Activated CD4-positive, alpha-beta T cell treated with anti-CD3 and anti-CD28 coated beads for 36 hours (primary cell): ENCODE measurements at regions not wholly inside any gene's neighbourhood (a gene's known extent, or its start where the extent isn't known, plus 50 kb on each side); places are given as distances from the start of the nearest gene placed in this dataset.

ENCODE experiments used
- ATAC-seq: fragments of 200-7000 bp; cut with Tn5 transposase; one replicate; pipeline ENCODE4 v1.10.0; 2021; ENCODE audit warnings: mild to moderate bottlenecking, moderate library complexity
- CTCF ChIA-PET: fragments of 350-600 bp; sonication (Branson Sonifier 250); formaldehyde crosslinking; loops from one replicate; lab custom pipeline; 2021; ENCODE audit warnings: antibody characterized with exemption; lab: Charles Lee
- POLR2A ChIA-PET: fragments of 350-600 bp; sonication (Branson Sonifier 250); formaldehyde crosslinking; loops from one replicate; lab custom pipeline; 2021; ENCODE audit warnings: antibody characterized with exemption, inconsistent platforms; lab: Charles Lee
- DNase-seq: peaks from one replicate; pipeline ENCODE4 v3.0.0-alpha.2; 2020
- H3K27ac Mint-ChIP-seq: one replicate; pipeline ENCODE4 v1.8.0; 2021; ENCODE audit warnings: mixed read lengths
- H3K27me3 Mint-ChIP-seq: one replicate; pipeline ENCODE4 v1.8.0; 2021; ENCODE audit warnings: mixed read lengths
- H3K36me3 Mint-ChIP-seq: one replicate; pipeline ENCODE4 v1.8.0; 2021; ENCODE audit warnings: low read depth, mixed read lengths
- H3K4me1 Mint-ChIP-seq: one replicate; pipeline ENCODE4 v1.8.0; 2021; ENCODE audit warnings: mixed read lengths
- H3K4me3 Mint-ChIP-seq: one replicate; pipeline ENCODE4 v1.8.0; 2021; ENCODE audit warnings: mild to moderate bottlenecking, moderate library complexity, mixed read lengths
- H3K9me3 Mint-ChIP-seq: one replicate; pipeline ENCODE4 v1.8.0; 2021; ENCODE audit warnings: low read depth, mixed read lengths
- intact Hi-C, 2 experiments: fragments of 100-400 bp; cut with DNase I in 1 of 2; cut with micrococcal nuclease in 1 of 2; formaldehyde crosslinking; loops; one replicate each; pipeline versions ENCODE4 v1.14.2 to v1.15.1; 2022 to 2024; cut with DNase I, micrococcal nuclease

DNA sequence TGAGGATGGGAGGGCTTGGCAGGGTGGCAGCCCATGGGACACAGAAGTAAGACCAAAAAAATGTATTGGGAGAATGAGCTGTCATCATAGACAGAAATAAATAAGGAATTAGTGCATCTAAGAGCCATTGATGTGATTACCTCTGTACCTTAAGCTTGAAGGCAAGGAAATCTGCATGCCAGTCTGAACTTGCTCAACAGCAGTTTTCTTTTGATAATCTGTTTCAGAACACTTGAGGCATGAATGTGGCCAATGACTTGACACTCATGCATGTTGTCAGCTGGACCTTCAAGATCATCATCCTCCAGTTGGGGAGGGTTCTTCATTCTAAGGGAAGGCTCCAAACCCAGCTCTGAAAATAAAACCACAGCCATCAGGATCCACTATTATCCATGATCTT, 148.5 kb downstream of the DCLK3 start:
- intact Hi-C loops, result no loop called here
- ChIA-PET POLR2A (no interaction called here), CTCF (no interaction called here)
- Mint-ChIP-seq H3K27me3 (peaks cover 7% of the 10 kb centered on the region), H3K9me3 (peaks cover 3% of the 10 kb centered on the region), H3K4me3 (no peak overlapping the region), H3K27ac (no peak overlapping the region), H3K4me1 (no peaks in the 10 kb centered on the region), H3K36me3 (no peaks in the 10 kb centered on the region)
- ATAC-seq (no peak), DNase-seq (no peak)

DNA sequence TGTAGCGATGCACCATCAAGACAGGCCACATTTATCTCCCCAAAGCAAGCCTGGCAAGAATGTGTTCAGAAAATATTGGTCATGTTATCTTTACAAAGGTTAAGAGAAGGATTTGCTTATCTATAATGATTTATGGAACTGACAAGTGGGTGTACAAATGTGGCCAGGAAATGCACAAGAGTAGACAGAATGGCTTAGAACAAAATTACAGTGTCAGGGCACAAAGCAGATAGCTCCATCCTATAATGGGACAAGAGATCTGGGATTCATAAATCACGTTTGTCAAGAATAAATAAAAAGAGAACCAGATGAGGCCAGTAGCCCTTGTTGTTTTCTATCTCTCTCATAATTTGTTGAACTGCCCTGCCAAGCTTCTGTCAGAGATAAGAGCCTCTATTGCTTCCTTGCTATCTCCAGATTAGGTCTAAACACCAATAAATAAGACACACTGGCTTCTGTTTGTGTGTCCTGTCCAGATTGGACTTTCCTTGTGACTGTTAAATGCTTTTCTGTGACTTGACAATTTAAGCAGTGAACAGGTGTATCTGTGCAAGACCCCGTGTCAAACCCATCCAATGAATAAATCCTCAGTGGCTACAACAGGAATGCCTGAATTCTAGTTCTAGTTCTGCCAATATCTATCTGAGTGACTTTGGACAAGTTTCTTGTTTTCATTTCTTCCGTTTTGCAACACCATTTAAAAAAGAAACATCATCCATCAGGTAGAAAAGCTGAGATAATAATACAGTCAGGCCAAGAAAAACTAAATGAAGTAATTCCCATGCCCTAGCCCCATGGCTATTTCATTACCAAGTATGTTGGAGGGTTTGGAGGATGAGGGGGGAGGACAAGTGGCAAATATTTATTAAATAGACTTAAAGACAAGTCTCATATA, 157.2 kb downstream of the DCLK3 start:
- Mint-ChIP-seq H3K36me3 (no peaks in the 10 kb centered on the region), H3K4me3 (no peak overlapping the region), H3K9me3 (no peaks in the 10 kb centered on the region), H3K27ac (no peak overlapping the region), H3K4me1 (no peaks in the 10 kb centered on the region), H3K27me3 (peaks cover 17% of the 10 kb centered on the region)
- ChIA-PET POLR2A (no interaction called here), CTCF (no interaction called here)
- ATAC-seq (no peak), DNase-seq (no peak)
- intact Hi-C loops, result no loop called here

GRCh38 chr3:36603423-36603822, 160.9 kb downstream of the DCLK3 start:
- no peak overlapping the region for H3K27ac Mint-ChIP-seq
- H3K4me1 Mint-ChIP-seq, result no peaks in the 10 kb centered on the region
- DNase-seq (no peak), ATAC-seq (no peak)
- intact Hi-C loops, result no loop called here
- CTCF ChIA-PET, result interaction anchor here (1.1 kb wide), 1 partner anchor 12 kb away, joined by 3 read pairs; no protein-coding TSS in a partner anchor
- POLR2A ChIA-PET, result no interaction called here
- H3K36me3 Mint-ChIP-seq, result no peaks in the 10 kb centered on the region
- no peak overlapping the region for H3K4me3 Mint-ChIP-seq
- H3K27me3 Mint-ChIP-seq, result peaks cover 20% of the 10 kb centered on the region
- H3K9me3 Mint-ChIP-seq, result no peaks in the 10 kb centered on the region

GRCh38 chr3:36600404-36600803, 163.9 kb downstream of the DCLK3 start:
- peaks cover 28% of the 10 kb centered on the region for H3K27me3 Mint-ChIP-seq
- H3K4me1 Mint-ChIP-seq, result no peaks in the 10 kb centered on the region
- no peak for ATAC-seq
- no peak for DNase-seq
- no peak overlapping the region for H3K4me3 Mint-ChIP-seq
- intact Hi-C loops, result no loop called here
- CTCF ChIA-PET, result no interaction called here
- no peaks in the 10 kb centered on the region for H3K9me3 Mint-ChIP-seq
- no peaks in the 10 kb centered on the region for H3K36me3 Mint-ChIP-seq
- POLR2A ChIA-PET, result no interaction called here
- H3K27ac Mint-ChIP-seq, result no peak overlapping the region
